ENCODE measurements at regions not wholly inside any gene's neighbourhood (a gene's known extent, or its start where the extent isn't known, plus 50 kb on each side); places are given as distances from the start of the nearest gene placed in this dataset.

DNA sequence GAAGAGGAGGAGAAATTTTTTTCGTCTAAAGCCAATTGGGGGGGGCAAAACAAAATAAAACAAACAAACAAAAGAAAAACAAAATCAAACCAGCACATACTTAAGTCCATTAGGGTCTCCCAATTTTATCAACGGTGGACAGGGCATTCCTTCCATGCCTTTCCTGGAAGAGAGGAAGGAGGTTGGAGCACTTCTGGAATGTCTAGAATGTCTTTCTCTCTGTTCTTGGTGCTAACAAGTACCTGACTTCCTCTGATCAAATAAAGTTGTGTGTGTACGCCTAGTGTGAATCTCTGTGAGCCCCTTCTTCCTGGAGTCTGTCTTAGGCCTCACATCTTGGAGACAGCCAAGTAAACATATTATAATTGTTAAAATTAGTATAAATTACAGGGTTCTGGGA, 399.0 kb upstream of the LRRTM1 start:
- no peak for TF ChIP-seq EZH2 (IDR thresholded peaks at IDR 0.05; ENCODE audit: borderline replicate concordance, low read depth, low read length, severe bottlenecking)
- TF ChIP-seq, protein P1, sequence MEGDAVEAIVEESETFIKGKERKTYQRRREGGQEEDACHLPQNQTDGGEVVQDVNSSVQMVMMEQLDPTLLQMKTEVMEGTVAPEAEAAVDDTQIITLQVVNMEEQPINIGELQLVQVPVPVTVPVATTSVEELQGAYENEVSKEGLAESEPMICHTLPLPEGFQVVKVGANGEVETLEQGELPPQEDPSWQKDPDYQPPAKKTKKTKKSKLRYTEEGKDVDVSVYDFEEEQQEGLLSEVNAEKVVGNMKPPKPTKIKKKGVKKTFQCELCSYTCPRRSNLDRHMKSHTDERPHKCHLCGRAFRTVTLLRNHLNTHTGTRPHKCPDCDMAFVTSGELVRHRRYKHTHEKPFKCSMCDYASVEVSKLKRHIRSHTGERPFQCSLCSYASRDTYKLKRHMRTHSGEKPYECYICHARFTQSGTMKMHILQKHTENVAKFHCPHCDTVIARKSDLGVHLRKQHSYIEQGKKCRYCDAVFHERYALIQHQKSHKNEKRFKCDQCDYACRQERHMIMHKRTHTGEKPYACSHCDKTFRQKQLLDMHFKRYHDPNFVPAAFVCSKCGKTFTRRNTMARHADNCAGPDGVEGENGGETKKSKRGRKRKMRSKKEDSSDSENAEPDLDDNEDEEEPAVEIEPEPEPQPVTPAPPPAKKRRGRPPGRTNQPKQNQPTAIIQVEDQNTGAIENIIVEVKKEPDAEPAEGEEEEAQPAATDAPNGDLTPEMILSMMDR (IDR thresholded peaks at IDR 0.05; ENCODE audit: borderline replicate concordance, extremely low read depth, low read length, poor library complexity, severe bottlenecking), result no peak
